Sigmoid colon (tissue), 6 donors: ENCODE measurements at regions not wholly inside any gene's neighbourhood (a gene's known extent, or its start where the extent isn't known, plus 50 kb on each side); places are given as distances from the start of the nearest gene placed in this dataset.

Experiments used
- DNase-seq: peaks from one replicate; pipeline ENCODE4 v3.0.0-alpha.2; 2019
- H3K27ac ChIP-seq, 4 donors: fragments of 200-600 bp; sonication (generic); one replicate each; pipeline ENCODE4 v1.5.1; 2016 to 2019; ENCODE audit warnings: mild to moderate bottlenecking in 1 of 4
- H3K27me3 ChIP-seq, 3 donors: fragments of 200-600 bp; sonication (generic); one replicate each; pipeline ENCODE4 v1.5.1; 2019; ENCODE audit warnings: mild to moderate bottlenecking in 1 of 3
- H3K36me3 ChIP-seq, 4 donors: fragments of 200-600 bp; sonication (generic); one replicate each; pipeline ENCODE4 v1.5.1; 2016 to 2019
- H3K4me1 ChIP-seq, 4 donors: fragments of 200-600 bp; sonication (generic); one replicate each; pipeline ENCODE4 v1.5.1; 2017 to 2019
- H3K4me3 ChIP-seq, 4 donors: fragments of 200-600 bp; sonication (generic); one replicate each; pipeline ENCODE4 v1.5.1; 2017 to 2019; ENCODE audit warnings: mild to moderate bottlenecking in 2 of 4, moderate library complexity in 1 of 4
- H3K9me3 ChIP-seq, 4 donors: fragments of 200-600 bp in 3 of 4; sonication (generic) in 3 of 4; one replicate each; pipeline versions ENCODE4 v1.5.1 to v1.6.1; 2013 to 2019
- EP300 ChIP-seq, 4 donors: sonication (generic); formaldehyde crosslinking; IDR thresholded peaks; one replicate each; pipeline ENCODE4 v1.6.1; 2017; ENCODE audit warnings: antibody characterized with exemption in 4 of 4
- POLR2A ChIP-seq, 2 donors: fragments of 450-650 bp; IDR thresholded peaks; one replicate each; pipeline ENCODE4 v1.6.1; 2016; ENCODE audit warnings: antibody characterized with exemption in 2 of 2, mild to moderate bottlenecking in 2 of 2, moderate library complexity in 2 of 2
- POLR2AphosphoS5 ChIP-seq, 4 donors: sonication (generic); formaldehyde crosslinking; IDR thresholded peaks; one replicate each; pipeline ENCODE4 v1.6.1; 2017; ENCODE audit warnings: antibody characterized with exemption in 4 of 4
- WGBS, 2 donors: extraction: QIAGEN DNeasy Blood & Tissue Kit; methylation state at CpG; one replicate each; pipeline ENCODE4 v1.1.7; 2013; 5-methylcytosine and 5-hydroxymethylcytosine counted together
- intact Hi-C: fragments of 100-400 bp; cut with DNase I; formaldehyde crosslinking; loops from one replicate; pipeline ENCODE4 v1.15.1; 2023
- TF ChIP-seq, protein P1 (sequence below), 4 experiments: fragments of 450-650 bp in 3 of 4; fragments of 200-600 bp in 1 of 4; IDR thresholded peaks; one replicate each; pipeline ENCODE4 v1.5.1; 2016 to 2019; ENCODE audit warnings: antibody characterized with exemption in 4 of 4, mild to moderate bottlenecking in 3 of 4, moderate library complexity in 2 of 4
- donor health status: healthy with polysubstance abuse.
- donor health status: healthy.

DNA sequence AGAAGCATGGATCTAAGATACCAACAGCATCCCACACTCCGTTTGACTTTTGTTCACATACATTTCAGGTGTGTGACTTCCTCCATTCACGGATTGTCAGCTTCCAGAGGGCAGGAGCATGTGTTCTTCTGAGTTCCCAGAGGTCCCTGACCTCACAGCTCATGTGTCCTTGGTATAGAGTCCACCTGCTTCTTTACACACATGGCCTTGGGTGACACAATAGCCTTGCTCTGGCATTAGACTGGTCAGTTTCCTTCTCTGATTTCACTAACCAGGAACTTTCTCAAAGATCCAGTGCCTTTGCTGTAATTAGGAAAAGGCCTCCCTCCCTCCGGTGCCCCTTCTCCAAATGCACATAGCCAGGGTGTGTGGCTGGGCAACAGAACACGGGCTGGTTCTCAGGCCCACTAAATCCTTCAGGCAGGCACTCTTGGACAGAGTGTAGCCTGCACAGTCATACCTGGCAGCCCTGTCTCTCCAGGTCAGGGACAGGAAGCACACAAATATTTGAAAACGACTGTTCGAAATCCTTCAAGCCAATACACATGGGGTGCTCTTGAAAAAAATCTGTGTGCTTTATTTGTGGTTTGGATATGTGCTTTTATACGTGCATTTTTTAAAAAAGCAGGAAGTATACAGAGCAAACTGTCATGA is 81.1 kb downstream of the TRIM42 start:
- Histone ChIP-seq H3K9me3 (no peaks in the 10 kb centered on the region), H3K36me3 (no peaks in the 10 kb centered on the region), H3K4me3 (no peak overlapping the region), H3K27me3 (no peaks in the 10 kb centered on the region), H3K4me1 (no peaks in the 10 kb centered on the region), H3K27ac (no peak overlapping the region)
- no peak for TF ChIP-seq POLR2AphosphoS5 (IDR thresholded peaks at IDR 0.05)
- TF ChIP-seq, protein P1, sequence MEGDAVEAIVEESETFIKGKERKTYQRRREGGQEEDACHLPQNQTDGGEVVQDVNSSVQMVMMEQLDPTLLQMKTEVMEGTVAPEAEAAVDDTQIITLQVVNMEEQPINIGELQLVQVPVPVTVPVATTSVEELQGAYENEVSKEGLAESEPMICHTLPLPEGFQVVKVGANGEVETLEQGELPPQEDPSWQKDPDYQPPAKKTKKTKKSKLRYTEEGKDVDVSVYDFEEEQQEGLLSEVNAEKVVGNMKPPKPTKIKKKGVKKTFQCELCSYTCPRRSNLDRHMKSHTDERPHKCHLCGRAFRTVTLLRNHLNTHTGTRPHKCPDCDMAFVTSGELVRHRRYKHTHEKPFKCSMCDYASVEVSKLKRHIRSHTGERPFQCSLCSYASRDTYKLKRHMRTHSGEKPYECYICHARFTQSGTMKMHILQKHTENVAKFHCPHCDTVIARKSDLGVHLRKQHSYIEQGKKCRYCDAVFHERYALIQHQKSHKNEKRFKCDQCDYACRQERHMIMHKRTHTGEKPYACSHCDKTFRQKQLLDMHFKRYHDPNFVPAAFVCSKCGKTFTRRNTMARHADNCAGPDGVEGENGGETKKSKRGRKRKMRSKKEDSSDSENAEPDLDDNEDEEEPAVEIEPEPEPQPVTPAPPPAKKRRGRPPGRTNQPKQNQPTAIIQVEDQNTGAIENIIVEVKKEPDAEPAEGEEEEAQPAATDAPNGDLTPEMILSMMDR (IDR thresholded peaks at IDR 0.05) = no peak
- no peak for TF ChIP-seq EP300 (IDR thresholded peaks at IDR 0.05)
- TF ChIP-seq POLR2A (IDR thresholded peaks at IDR 0.05) = no peak
- intact Hi-C loops = no loop called here
- no peak for DNase-seq
- WGBS, 2 donors = 49 to 52% methylated on average over 7 of the region's 7 CpGs

DNA sequence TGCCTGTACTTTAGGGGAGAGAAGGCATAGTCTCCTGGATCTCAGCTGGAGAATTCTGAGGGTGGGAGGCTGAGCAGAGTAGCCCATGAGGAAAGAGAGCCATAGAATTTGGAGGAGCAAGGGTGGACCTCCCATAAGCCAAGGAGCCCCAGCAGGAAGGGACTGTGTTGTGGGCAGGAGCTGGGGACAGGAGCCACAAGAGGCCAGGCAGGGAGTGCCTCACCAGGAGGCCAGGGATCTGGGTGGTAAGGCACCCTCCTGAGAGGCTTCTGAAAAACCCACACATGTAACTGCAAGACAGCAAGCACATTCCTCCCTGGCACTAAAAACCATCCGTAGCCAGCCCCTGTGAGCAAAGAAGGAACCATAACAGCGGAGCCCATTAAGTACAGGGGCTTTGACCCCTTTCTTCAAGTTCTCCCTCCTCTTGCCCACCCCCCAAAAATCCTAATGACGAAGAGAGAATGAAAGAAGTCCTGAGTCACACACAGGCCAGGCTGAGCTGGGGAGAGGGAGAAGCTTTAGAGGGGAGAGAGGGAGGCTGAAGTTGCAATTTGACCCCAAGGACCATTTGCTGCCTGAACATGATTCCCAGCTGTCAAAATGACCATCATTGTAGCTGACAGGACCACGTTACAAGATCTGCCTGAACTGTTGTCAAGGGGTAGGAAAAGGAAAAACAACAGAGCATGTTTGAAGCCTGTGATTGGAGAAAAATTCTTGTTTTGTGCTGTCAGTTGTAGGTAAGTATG is 82.6 kb downstream of the TRIM42 start:
- intact Hi-C loops = no loop called here
- Histone ChIP-seq H3K36me3 (no peaks in the 10 kb centered on the region), H3K9me3 (no peaks in the 10 kb centered on the region), H3K4me1 (no peaks in the 10 kb centered on the region), H3K27me3 (no peaks in the 10 kb centered on the region), H3K27ac (no peak overlapping the region), H3K4me3 (no peak overlapping the region)
- 70 to 77% methylated on average over 4 of the region's 4 CpGs for WGBS, 2 donors
- TF ChIP-seq POLR2AphosphoS5 (IDR thresholded peaks at IDR 0.05) (no peak), EP300 (IDR thresholded peaks at IDR 0.05) (no peak), POLR2A (IDR thresholded peaks at IDR 0.05) (no peak)
- TF ChIP-seq, protein P1 (IDR thresholded peaks at IDR 0.05) = no peak
- no peak for DNase-seq

DNA sequence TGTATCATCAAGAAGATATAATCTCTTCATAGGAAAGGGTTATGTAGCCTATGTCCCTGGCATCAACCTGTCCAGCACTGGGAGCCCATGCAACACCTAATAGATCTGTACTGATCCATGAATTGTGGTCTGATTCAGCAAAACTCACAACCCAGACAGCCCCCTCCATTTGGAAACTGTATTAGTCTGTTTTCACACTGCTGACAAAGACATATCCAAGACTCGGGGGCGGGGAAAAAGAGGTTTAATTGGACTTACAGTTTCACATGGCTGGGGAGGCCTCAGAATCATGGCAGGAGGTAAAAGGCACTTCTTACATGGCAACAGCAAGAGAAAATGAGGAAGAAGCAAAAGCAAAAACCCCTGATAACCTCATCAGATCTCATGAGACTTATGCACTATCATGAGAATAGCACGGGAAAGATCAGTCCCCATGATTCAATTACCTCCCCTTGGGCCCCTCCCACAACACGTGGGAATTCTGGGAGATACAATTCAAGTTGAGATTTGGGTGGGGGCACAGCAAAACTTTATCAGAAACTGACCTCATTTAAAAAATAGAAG is 83.3 kb downstream of the TRIM42 start:
- no peak for DNase-seq
- Histone ChIP-seq H3K36me3 (no peaks in the 10 kb centered on the region), H3K27ac (no peak overlapping the region), H3K4me1 (no peaks in the 10 kb centered on the region), H3K27me3 (no peaks in the 10 kb centered on the region), H3K9me3 (no peaks in the 10 kb centered on the region), H3K4me3 (no peak overlapping the region)
- intact Hi-C loops = no loop called here
- WGBS, 2 donors = 54 to 72% methylated on average over 4 of the region's 4 CpGs
- TF ChIP-seq POLR2A (IDR thresholded peaks at IDR 0.05) (no peak), EP300 (IDR thresholded peaks at IDR 0.05) (no peak), POLR2AphosphoS5 (IDR thresholded peaks at IDR 0.05) (no peak)
- TF ChIP-seq, protein P1 (IDR thresholded peaks at IDR 0.05) = no peak

DNA sequence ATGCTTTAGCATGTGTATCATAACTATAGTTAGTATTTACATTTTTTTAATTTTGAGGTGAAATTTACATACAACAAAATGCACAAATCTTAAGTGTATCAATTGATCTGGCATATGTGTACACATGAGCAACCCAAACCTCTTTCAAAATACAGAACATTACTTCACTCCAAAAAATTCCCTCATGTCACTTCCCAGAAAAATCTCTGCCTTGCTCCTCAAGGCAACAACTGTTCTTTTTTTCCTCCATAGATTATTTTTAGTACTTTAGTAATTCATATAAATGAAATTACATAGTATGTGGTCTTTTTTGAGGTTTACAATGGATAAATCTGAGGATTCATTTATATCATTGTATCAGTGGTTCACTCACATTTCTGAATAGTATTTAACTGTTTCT is 84.9 kb downstream of the TRIM42 start:
- Histone ChIP-seq H3K9me3 (no peaks in the 10 kb centered on the region), H3K27me3 (no peaks in the 10 kb centered on the region), H3K4me3 (no peak overlapping the region), H3K36me3 (no peaks in the 10 kb centered on the region), H3K27ac (no peak overlapping the region), H3K4me1 (no peaks in the 10 kb centered on the region)
- intact Hi-C loops = no loop called here
- DNase-seq = no peak
- TF ChIP-seq EP300 (IDR thresholded peaks at IDR 0.05) = no peak
- no peak for TF ChIP-seq POLR2AphosphoS5 (IDR thresholded peaks at IDR 0.05)
- TF ChIP-seq POLR2A (IDR thresholded peaks at IDR 0.05) = no peak
- TF ChIP-seq, protein P1 (IDR thresholded peaks at IDR 0.05) = no peak
